Lung (tissue), 11 donors: ENCODE measurements at regions not wholly inside any gene's neighbourhood (a gene's known extent, or its start where the extent isn't known, plus 50 kb on each side); places are given as distances from the start of the nearest gene placed in this dataset.

Source experiments
- ATAC-seq: fragments of 200-7000 bp; cut with Tn5 transposase; one replicate; pipeline ENCODE4 v1.9.1; 2020; ENCODE audit warnings: moderate number of reproducible peaks; ENCODE audit not compliant: insufficient read depth, low FRiP score
- DNase-seq, 3 donors: peaks; one replicate each; pipeline ENCODE4 v3.0.0-alpha.2; 2013 to 2017
- H3K27ac ChIP-seq, 2 donors: one replicate each; pipeline ENCODE4 v1.5.1; 2013; ENCODE audit warnings: mild to moderate bottlenecking in 2 of 2, moderate library complexity in 2 of 2, control low read depth in 1 of 2, inconsistent platforms in 1 of 2, low read depth in 1 of 2, low read length in 1 of 2
- H3K27me3 ChIP-seq, 3 donors: one replicate each; pipeline ENCODE4 v1.5.1; 2013; ENCODE audit warnings: low read length in 2 of 3; ENCODE audit not compliant: control insufficient read depth in 3 of 3, insufficient read depth in 3 of 3
- H3K36me3 ChIP-seq, 4 donors: one replicate each; pipeline ENCODE4 v1.5.1; 2013; ENCODE audit warnings: low read length in 4 of 4, mild to moderate bottlenecking in 1 of 4, moderate library complexity in 1 of 4; ENCODE audit not compliant: control insufficient read depth in 4 of 4, insufficient read depth in 4 of 4
- H3K4me1 ChIP-seq, 5 donors: one replicate each; pipeline ENCODE4 v1.5.1; 2013; ENCODE audit warnings: low read length in 5 of 5, mild to moderate bottlenecking in 2 of 5, moderate library complexity in 1 of 5; ENCODE audit not compliant: control insufficient read depth in 5 of 5, insufficient read depth in 5 of 5
- H3K4me3 ChIP-seq: one replicate; pipeline ENCODE4 v1.5.1; 2013; ENCODE audit warnings: mild to moderate bottlenecking, control low read depth, moderate library complexity
- H3K9ac ChIP-seq, 2 donors: one replicate each; pipeline ENCODE4 v1.5.1; 2013; ENCODE audit warnings: low read length in 2 of 2, control low read depth in 1 of 2; ENCODE audit not compliant: insufficient read depth in 1 of 2
- H3K9me3 ChIP-seq, 4 donors: one replicate each; pipeline ENCODE4 v1.5.1; 2013; ENCODE audit warnings: low read length in 3 of 4, mild to moderate bottlenecking in 1 of 4, moderate library complexity in 1 of 4; ENCODE audit not compliant: control insufficient read depth in 4 of 4, insufficient read depth in 3 of 4
- CTCF ChIP-seq: IDR thresholded peaks from 2 replicates; pipeline ENCODE4 v1.5.1; 2012; ENCODE audit warnings: mild to moderate bottlenecking; ENCODE audit errors: control extremely low read depth, extremely low read depth
- WGBS, 2 donors: extraction: QIAGEN DNeasy Blood & Tissue Kit; methylation state at CpG; one replicate each; pipeline ENCODE4 v1.1.7; 2013; 5-methylcytosine and 5-hydroxymethylcytosine counted together
- donor health status: control.
- donor health status: control.
- donor health status: Bipolar disorder and iron deficiency.
- donor health status: healthy.
- donor health status: DM: yes; HTN: yes; CAD: no.

- Histone ChIP-seq H3K9me3 (peaks cover 0 to 7% (median 2%) of the 10 kb centered on the region in 4 donors), H3K9ac (no peak overlapping the region), H3K4me3 (no peak overlapping the region), H3K27me3 (peaks cover 0 to 3% (median 0%) of the 10 kb centered on the region in 3 donors), H3K36me3 (no peaks in the 10 kb centered on the region), H3K27ac (no peak overlapping the region), H3K4me1 (peaks cover 0 to 1% (median 0%) of the 10 kb centered on the region in 5 donors)
- ATAC-seq (no peak), DNase-seq (no peak)
- no peak for TF ChIP-seq CTCF
- 81 to 85% methylated on average over 5 of the region's 5 CpGs for whole genome bisulfite sequencing, 2 donors
Observed at GRCh38 chr5:4078544-4078943, 482.9 kb downstream of the IRX1 start.

GRCh38 chr5:4079831-4080230, 484.2 kb downstream of the IRX1 start:
- Histone ChIP-seq H3K9ac (no peak overlapping the region), H3K4me3 (no peak overlapping the region), H3K36me3 (no peaks in the 10 kb centered on the region), H3K27me3 (peaks cover 0 to 3% (median 0%) of the 10 kb centered on the region in 3 donors), H3K9me3 (peaks cover 0 to 7% (median 2%) of the 10 kb centered on the region in 4 donors), H3K4me1 (peaks cover 0 to 1% (median 0%) of the 10 kb centered on the region in 5 donors), H3K27ac (no peak overlapping the region)
- no peak for ATAC-seq
- DNase-seq = no peak
- WGBS, 2 donors = 3 to 20% methylated on average over 1 of the region's 1 CpG
- no peak for TF ChIP-seq CTCF

- Histone ChIP-seq H3K9me3 (peaks cover 0 to 7% (median 2%) of the 10 kb centered on the region in 4 donors), H3K9ac (no peak overlapping the region), H3K27me3 (peaks cover 0 to 3% (median 0%) of the 10 kb centered on the region in 3 donors), H3K4me1 (peaks cover 0 to 1% (median 0%) of the 10 kb centered on the region in 5 donors), H3K4me3 (no peak overlapping the region), H3K27ac (no peak overlapping the region), H3K36me3 (no peaks in the 10 kb centered on the region)
- TF ChIP-seq CTCF = no peak
- WGBS, 2 donors = 88 to 89% methylated on average over 3 of the region's 3 CpGs
- DNase-seq (no peak), ATAC-seq (no peak)
Observed at GRCh38 chr5:4080370-4080769, 484.7 kb downstream of the IRX1 start.

- no peak overlapping the region for H3K4me3 ChIP-seq
- H3K27me3 ChIP-seq = peaks cover 0 to 3% (median 0%) of the 10 kb centered on the region in 3 donors
- no peak for ATAC-seq
- DNase-seq = no peak
- no peak overlapping the region for H3K9ac ChIP-seq
- peaks cover 0 to 7% (median under 1%) of the 10 kb centered on the region in 4 donors for H3K9me3 ChIP-seq
- no peak for TF ChIP-seq CTCF
- 89 to 91% methylated on average over 5 of the region's 5 CpGs for WGBS, 2 donors
- no peaks in the 10 kb centered on the region for H3K36me3 ChIP-seq
- H3K4me1 ChIP-seq = peaks cover 0 to 1% (median 0%) of the 10 kb centered on the region in 5 donors
- H3K27ac ChIP-seq = no peak overlapping the region
Observed at GRCh38 chr5:4081059-4081458, 485.4 kb downstream of the IRX1 start.
